Hematopoietic multipotent progenitor cell treated with erythropoietin and hydrocortisone succinate and interleukin-3 and kit ligand, for 6 days (in vitro differentiated cells): ENCODE measurements at regions not wholly inside any gene's neighbourhood (a gene's known extent, or its start where the extent isn't known, plus 50 kb on each side); places are given as distances from the start of the nearest gene placed in this dataset.

Experiments
- DNase-seq: peaks from one replicate; pipeline ENCODE4 v3.0.0-alpha.2; 2015

DNA sequence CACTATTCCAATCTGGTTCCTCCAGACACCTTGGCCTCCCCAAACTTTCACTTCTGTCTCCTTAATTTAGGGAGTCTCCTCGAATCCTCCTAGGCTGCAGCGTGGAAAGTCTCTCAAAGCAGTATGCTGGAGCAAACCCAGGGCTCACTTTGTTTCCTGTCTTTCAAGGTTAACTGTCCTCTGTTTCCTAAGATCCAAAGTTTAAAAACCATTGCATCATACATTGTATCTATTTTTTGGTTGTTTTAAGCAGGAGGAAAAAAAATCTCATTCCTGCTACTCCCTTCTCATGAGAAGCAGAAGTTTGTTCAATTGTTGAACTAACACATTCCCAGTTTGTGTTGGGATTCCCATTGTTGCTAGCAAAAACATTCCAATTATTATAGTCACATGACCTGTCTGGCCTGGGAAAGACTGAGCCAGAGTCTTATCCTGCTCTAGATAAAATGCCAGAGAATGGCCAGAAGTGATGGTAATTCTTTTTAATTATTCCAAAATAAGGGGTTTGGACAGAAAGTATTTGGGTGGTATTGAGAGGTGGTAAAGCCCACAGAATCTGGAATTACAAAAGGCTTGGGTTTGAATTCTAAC, 67.3 kb downstream of the HSPB8 start:
- DNase-seq: no peak

DNA sequence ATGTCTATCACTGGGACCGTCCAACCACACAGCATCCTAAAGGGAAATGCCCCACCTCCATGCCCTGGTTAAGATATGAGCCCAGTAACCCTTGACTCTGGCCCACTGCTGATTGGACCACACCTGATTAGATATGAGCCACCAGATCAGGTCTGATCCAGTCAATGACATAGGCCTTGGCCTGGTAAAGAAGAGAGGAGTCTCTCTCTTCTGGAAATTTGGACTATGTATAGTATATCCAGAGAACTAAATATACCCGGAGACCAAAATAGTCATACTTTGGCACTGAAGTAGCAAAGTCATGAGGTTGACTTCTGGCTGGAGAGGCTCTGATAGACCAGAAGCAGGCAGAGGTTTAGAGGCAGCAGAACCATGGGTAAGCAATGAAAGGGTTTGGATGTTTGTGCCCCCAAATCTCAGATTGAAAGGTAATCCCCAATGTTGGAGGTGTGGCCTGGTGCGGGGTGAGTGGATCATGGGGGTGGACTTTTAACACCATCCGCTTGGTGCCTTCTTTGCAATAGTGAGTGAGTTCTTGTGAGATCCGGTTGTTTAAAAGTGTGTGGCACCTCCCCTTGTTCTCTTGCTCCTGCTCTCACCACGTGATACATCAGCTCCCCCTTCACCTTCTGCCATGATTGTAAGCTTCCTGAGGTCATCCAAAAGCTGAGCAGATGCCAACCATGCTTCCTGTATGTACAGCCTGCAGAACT, 68.4 kb downstream of the HSPB8 start:
- no peak for DNase-seq

DNA sequence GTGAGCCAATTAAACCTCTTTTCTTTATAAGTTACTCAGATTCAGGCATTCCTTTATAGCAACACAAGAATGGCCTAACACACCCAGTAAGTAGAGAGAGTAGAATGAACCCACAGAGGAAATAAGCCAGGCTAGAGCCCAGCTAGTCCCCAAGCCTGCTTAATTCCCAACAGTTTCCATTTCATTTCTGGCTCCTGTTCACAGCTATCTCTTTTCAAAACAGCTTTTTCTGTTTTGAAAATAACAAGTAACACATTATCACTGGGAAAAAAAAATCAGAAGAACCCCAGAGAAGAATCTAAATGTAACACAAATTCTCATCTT, 69.0 kb downstream of the HSPB8 start:
- DNase-seq: no peak

DNA sequence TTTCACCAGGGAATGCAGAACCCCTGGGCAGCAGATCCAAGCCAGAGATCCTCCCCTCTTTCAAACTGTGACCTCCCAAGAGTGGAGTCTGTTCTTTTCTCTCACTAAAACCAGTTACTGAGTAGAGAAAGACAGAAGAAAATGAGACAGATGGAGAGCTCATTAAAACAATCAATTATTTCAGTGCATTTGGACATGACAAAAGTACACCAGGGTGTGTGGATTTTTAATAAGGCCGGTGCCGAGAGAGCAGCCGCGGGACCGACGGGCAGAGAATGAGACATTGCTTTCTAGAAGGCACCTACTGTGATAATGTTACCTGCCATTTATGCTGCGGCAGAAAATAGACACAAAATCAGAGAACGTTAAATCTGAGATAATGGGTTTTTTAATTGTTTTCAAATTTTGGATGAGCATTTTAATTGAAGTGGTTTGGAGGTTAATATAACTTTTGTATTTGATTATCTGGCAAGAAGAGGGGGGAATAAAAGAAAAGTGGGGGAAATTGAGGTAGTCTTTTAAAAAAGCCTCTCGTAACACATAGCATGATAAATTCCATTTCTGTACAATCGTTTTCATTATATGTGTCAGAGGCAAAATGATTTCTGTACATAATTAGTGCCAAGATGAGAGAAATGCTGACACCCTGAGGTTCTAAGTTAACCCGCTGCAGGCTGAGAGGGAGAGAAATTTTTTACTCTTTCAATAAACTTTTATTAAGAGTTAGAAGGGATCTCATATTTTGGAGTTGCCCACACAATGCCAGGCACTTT, 70.8 kb downstream of the HSPB8 start:
- DNase-seq: no peak

DNA sequence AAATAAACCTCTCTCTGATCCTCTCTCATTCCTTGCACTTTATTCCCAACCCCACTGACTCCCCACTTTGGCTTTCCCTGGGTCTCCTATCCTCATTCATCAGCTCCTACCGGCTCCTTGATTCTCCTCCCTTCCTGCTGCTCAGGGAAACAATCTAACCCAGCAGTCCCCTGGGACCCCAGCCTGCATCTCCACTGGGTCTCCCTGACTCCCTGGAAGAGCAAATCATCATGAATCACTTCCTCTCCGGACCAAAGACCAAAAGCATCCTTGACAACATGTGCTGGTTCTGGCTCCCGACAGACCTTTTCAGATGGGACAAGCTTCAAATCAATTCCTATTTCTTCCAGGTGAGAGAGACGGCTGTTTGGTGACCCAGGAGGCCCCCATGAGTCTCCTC, 76.6 kb downstream of the HSPB8 start:
- DNase-seq: no peak

DNA sequence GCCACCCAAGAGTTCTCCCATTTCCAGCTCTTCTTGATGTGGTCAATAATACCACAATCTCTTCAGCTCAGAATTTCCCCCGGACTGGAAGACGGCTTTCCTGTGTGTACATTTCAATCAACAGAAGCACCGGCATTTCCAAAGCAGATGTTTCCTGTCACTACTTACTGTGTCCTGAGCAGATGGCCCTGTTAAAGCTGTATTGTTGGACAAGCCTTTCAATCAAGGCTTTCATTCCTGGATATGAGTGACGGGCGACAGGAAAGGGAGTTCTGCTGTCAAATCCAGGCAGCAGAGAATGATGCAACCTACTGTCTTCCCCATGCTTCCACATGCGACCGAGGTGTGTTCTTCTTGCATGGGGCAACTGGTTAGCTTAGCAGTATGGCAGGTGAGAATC, 76.4 kb upstream of the CCDC60 start:
- peak; percentile 3 for DNase-seq

DNA sequence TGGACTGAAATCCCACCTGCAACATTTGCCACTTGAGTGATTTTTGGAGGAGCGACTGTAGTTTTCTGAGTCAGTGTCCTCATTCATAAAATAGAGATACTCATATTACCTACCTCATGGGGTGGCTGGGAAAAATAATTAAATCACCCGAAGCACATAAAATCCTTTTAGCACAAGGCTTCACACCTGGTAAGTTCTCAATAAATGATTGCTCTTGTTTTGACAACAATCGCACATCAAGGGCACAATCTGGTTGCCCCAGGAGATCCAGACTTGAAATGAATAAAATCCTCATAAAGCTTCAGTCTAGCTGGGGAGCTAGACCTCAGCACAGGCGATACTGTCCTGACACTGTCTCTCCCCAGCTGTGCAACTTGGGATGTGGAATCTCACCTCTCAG, 76.0 kb upstream of the CCDC60 start:
- DNase-seq: no peak

DNA sequence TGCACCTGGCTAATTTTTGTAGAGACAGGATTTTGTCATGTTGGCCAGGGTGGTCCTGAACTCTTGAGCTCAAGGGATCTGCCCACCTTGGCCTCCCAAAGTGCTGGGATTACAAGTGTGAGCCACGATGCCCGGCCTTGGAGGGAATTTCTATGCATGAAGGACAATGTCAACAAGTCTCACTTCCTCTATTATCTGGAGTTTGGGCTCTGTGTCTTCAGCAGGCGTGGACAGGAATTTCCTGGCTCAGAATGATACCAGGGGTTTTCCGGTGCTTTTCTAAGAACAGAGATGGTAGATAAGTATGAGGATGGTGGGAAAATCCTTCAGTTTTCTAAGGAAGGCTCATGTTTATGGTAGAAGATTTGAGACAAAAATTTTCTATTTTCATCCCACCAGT, 75.0 kb upstream of the CCDC60 start:
- DNase-seq: no peak

DNA sequence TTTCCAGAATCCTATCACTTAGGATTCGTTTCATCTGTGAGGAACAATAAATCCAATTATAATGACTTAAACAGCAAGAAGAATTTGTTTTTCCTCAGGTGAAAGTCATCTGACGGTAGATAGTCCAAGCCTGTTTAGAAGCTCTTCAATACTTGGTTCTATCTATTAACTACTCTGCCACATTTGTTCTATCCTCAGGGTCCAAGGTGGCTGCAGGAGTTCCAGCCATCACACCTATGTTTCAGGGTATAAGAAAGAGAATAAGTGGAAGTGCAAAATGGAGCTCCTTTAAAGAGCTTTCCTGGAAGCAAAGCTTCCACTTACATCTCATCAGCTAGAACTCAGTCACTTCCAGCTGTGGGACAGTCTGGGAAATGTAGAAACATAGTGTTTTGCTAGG, 72.1 kb upstream of the CCDC60 start:
- DNase-seq: no peak

DNA sequence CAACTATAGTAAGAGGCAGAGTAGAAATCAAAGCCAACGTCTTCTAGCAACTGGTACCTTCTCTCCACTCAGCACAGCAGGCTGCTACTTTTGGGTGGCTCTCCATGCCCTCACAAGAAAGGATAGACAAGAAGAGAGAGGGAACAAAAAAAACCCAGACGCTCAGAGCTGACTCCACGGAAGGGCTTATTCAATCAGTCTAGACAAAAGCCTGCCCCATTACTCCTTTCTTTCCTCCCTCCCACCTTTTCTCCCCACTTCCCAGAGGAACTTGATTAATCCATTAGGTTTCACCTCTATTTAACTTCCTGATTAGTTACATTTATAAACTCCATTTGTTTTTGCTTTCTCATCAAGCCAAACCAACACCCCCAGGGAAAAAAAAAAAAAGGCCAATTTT, 71.1 kb upstream of the CCDC60 start:
- no peak for DNase-seq

DNA sequence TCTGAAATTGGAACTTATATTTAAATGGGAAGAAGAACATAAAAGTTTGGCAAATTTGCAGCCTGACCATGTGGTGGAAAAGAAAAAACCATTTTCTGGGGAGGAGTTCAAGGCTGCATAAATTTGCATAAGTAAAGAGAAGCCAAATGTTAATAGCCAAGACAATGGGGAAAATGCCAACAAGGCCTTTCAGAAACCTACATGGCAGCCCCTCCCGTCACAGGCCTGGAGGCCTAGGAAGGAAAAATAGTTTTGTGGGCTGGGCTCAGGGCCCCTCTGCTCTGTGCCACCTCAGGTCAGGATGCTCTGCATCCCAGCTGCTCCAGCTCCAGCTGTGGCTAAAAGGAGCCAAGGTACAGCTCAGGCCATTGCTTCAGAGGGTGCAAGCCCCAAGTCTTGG, 67.6 kb upstream of the CCDC60 start:
- no peak for DNase-seq

DNA sequence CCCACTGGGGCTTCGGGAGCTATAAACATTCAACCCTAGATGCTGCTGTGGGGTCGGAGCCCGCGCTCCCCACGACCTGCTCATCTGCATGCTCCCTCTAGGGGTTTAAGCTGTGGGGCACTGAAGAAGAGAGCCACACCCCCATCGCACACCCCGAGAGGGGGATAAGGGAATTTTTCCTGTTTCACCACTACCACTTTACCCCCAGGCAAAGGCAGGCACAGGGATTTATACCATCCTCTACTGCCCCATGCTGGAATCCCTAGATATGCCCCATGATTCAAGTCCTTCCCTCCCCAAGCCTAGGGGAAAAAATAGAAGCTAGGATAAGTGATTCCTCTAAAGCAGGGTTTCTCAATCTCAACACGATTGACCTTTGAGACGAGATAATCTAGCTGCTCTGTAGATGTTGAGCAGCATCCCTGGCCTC, 59.9 kb upstream of the CCDC60 start:
- no peak for DNase-seq

DNA sequence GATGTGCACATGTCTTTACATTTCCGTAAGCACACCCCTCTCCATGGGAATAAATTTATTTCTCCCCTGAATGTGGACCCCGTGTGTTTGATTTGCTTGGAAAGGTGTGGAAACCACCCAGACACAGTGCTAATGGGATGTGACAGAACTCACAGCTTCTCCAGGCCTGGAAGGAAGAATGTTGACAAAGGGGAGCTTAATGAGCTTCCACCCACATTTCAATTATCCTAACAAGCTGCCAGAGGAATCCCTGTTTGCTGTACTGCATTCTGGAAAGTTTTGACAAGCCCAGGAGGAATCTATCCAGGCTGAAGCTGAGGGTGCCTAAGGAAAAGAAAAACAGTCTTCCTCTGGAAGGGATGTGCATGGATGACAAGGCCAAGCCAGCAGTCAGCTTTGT, 51.2 kb upstream of the CCDC60 start:
- no peak for DNase-seq
